Small intestine (tissue), 7 donors: ENCODE measurements at regions not wholly inside any gene's neighbourhood (a gene's known extent, or its start where the extent isn't known, plus 50 kb on each side); places are given as distances from the start of the nearest gene placed in this dataset.

ENCODE experiments used
- DNase-seq, 2 donors: peaks; one replicate each; pipeline versions ENCODE4 v3.0.0 to v3.0.0-alpha.2; 2013
- FAIRE-seq: peaks from 2 replicates; lab custom pipeline; 2012; peaks lifted over from hg19 to GRCh38; lab: Jason Lieb, UNC
- H3K27ac ChIP-seq, 3 donors: one replicate each; pipeline ENCODE4 v1.5.1; 2013; ENCODE audit warnings: low read length in 2 of 3, mild to moderate bottlenecking in 2 of 3, control low read depth in 1 of 3, inconsistent platforms in 1 of 3, low read depth in 1 of 3, moderate library complexity in 1 of 3
- H3K27me3 ChIP-seq, 3 donors: one replicate each; pipeline ENCODE4 v1.6.1; 2013; ENCODE audit warnings: low read length in 3 of 3, inconsistent platforms in 1 of 3; ENCODE audit not compliant: control insufficient read depth in 3 of 3, insufficient read depth in 3 of 3
- H3K36me3 ChIP-seq, 3 donors: one replicate each; pipeline ENCODE4 v1.6.1; 2013; ENCODE audit warnings: low read length in 3 of 3, inconsistent platforms in 1 of 3, low read depth in 1 of 3, mild to moderate bottlenecking in 1 of 3, moderate library complexity in 1 of 3; ENCODE audit not compliant: control insufficient read depth in 3 of 3, insufficient read depth in 2 of 3
- H3K4me1 ChIP-seq, 3 donors: one replicate each; pipeline ENCODE4 v1.6.1; 2013; ENCODE audit warnings: low read length in 2 of 3, inconsistent platforms in 1 of 3, low read depth in 1 of 3, mild to moderate bottlenecking in 1 of 3, moderate library complexity in 1 of 3; ENCODE audit not compliant: control insufficient read depth in 3 of 3, insufficient read depth in 2 of 3
- H3K4me3 ChIP-seq, 3 donors: one replicate each; pipeline ENCODE4 v1.5.1; 2013; ENCODE audit warnings: low read length in 3 of 3, control low read depth in 1 of 3, inconsistent platforms in 1 of 3, low read depth in 1 of 3, mild to moderate bottlenecking in 1 of 3, moderate library complexity in 1 of 3
- H3K9me3 ChIP-seq, 2 donors: one replicate each; pipeline ENCODE4 v1.6.1; 2013; ENCODE audit warnings: low read depth in 1 of 2, low read length in 1 of 2; ENCODE audit not compliant: control insufficient read depth in 2 of 2, insufficient read depth in 1 of 2
- WGBS, 3 donors: extraction: QIAGEN DNeasy Blood & Tissue Kit; methylation state at CpG; one replicate each; pipeline ENCODE4 v1.1.7; 2013; 5-methylcytosine and 5-hydroxymethylcytosine counted together
- donor health status: healthy with polysubstance abuse.
- donor health status: control.
- donor health status: control.
- donor health status: Bipolar disorder and iron deficiency.
- donor health status: healthy.

GRCh38 chr15:53862386-53862785, 102.9 kb upstream of the WDR72 start:
- H3K4me3 ChIP-seq, result no peak overlapping the region
- H3K27me3 ChIP-seq, result no peaks in the 10 kb centered on the region
- H3K9me3 ChIP-seq, result no peaks in the 10 kb centered on the region
- peaks cover 0 to 14% (median 0%) of the 10 kb centered on the region in 3 donors for H3K4me1 ChIP-seq
- H3K36me3 ChIP-seq, result no peaks in the 10 kb centered on the region
- WGBS, 3 donors, result 56 to 58% (median 58%) methylated on average over 3 of the region's 3 CpGs
- DNase-seq, result peak in 1 of 2 donors; percentile 60
- peak overlapping the region in 1 of 3 donors; percentile 57 for H3K27ac ChIP-seq
- FAIRE-seq, result no peak

- FAIRE-seq (no peak), DNase-seq (peak in 1 of 2 donors; percentile 16)
- 58 to 76% (median 60%) methylated on average over 2 of the region's 2 CpGs for WGBS, 3 donors
- Histone ChIP-seq H3K27ac (peak overlapping the region in 1 of 3 donors; percentile 39), H3K4me1 (peaks cover 0 to 14% (median 0%) of the 10 kb centered on the region in 3 donors), H3K4me3 (no peak overlapping the region), H3K36me3 (no peaks in the 10 kb centered on the region), H3K27me3 (no peaks in the 10 kb centered on the region), H3K9me3 (no peaks in the 10 kb centered on the region)
These were observed 102.3 kb upstream of the WDR72 start for GRCh38 chr15:53861792-53862191.

- WGBS, 3 donors, result 68 to 76% (median 68%) methylated on average over 7 of the region's 7 CpGs
- Histone ChIP-seq H3K27me3 (no peaks in the 10 kb centered on the region), H3K27ac (peak overlapping the region in 1 of 3 donors; percentile 32), H3K36me3 (no peaks in the 10 kb centered on the region), H3K4me1 (peaks cover 0 to 7% (median 0%) of the 10 kb centered on the region in 3 donors), H3K9me3 (no peaks in the 10 kb centered on the region), H3K4me3 (no peak overlapping the region)
- DNase-seq, result peak in 1 of 2 donors; percentile 52
- no peak for FAIRE-seq
These were observed 91.8 kb upstream of the WDR72 start for GRCh38 chr15:53851110-53851848.

GRCh38 chr15:53847745-53848144, 88.3 kb upstream of the WDR72 start:
- Histone ChIP-seq H3K36me3 (no peaks in the 10 kb centered on the region), H3K4me3 (no peak overlapping the region), H3K27ac (no peak overlapping the region), H3K9me3 (no peaks in the 10 kb centered on the region), H3K27me3 (no peaks in the 10 kb centered on the region), H3K4me1 (peaks cover 0 to 21% (median 0%) of the 10 kb centered on the region in 3 donors)
- DNase-seq (no peak), FAIRE-seq (no peak)
- 94 to 96% (median 94%) methylated on average over 2 of the region's 2 CpGs for WGBS, 3 donors

- no peaks in the 10 kb centered on the region for H3K36me3 ChIP-seq
- peaks cover 0 to 14% (median 0%) of the 10 kb centered on the region in 3 donors for H3K4me1 ChIP-seq
- H3K27ac ChIP-seq, result peak overlapping the region in 1 of 3 donors; percentile 57
- no peaks in the 10 kb centered on the region for H3K27me3 ChIP-seq
- H3K4me3 ChIP-seq, result no peak overlapping the region
- no peaks in the 10 kb centered on the region for H3K9me3 ChIP-seq
- DNase-seq (peak in 1 of 2 donors; percentile 25), FAIRE-seq (no peak)
- 56 to 71% (median 60%) methylated on average over 2 of the region's 2 CpGs for WGBS, 3 donors
These were observed 85.2 kb upstream of the WDR72 start for GRCh38 chr15:53844634-53845033.

- FAIRE-seq (no peak), DNase-seq (peak; percentile 17 to 47)
- no peaks in the 10 kb centered on the region for H3K9me3 ChIP-seq
- peak overlapping the region in 1 of 3 donors; percentile 57 for H3K27ac ChIP-seq
- H3K36me3 ChIP-seq, result no peaks in the 10 kb centered on the region
- 31 to 55% (median 43%) methylated on average over 3 of the region's 3 CpGs for WGBS, 3 donors
- H3K4me3 ChIP-seq, result no peak overlapping the region
- H3K27me3 ChIP-seq, result no peaks in the 10 kb centered on the region
- H3K4me1 ChIP-seq, result peaks cover 0 to 14% (median 0%) of the 10 kb centered on the region in 3 donors
These were observed 84.6 kb upstream of the WDR72 start for GRCh38 chr15:53843869-53844569.

GRCh38 chr15:53843166-53843565, 83.7 kb upstream of the WDR72 start:
- H3K4me1 ChIP-seq, result peaks cover 0 to 14% (median 0%) of the 10 kb centered on the region in 3 donors
- DNase-seq (no peak), FAIRE-seq (no peak)
- no peaks in the 10 kb centered on the region for H3K27me3 ChIP-seq
- no peak overlapping the region for H3K27ac ChIP-seq
- H3K9me3 ChIP-seq, result no peaks in the 10 kb centered on the region
- H3K36me3 ChIP-seq, result no peaks in the 10 kb centered on the region
- 72 to 88% (median 85%) methylated on average over 2 of the region's 2 CpGs for WGBS, 3 donors
- H3K4me3 ChIP-seq, result no peak overlapping the region

GRCh38 chr15:53841651-53842050, 82.2 kb upstream of the WDR72 start:
- 3 to 19% (median 3%) methylated on average over 1 of the region's 1 CpG for WGBS, 3 donors
- no peak for DNase-seq
- FAIRE-seq, result no peak
- peaks cover 0 to 19% (median 0%) of the 10 kb centered on the region in 3 donors for H3K4me1 ChIP-seq
- no peaks in the 10 kb centered on the region for H3K9me3 ChIP-seq
- H3K4me3 ChIP-seq, result no peak overlapping the region
- H3K27me3 ChIP-seq, result no peaks in the 10 kb centered on the region
- no peak overlapping the region for H3K27ac ChIP-seq
- no peaks in the 10 kb centered on the region for H3K36me3 ChIP-seq
